AG10803 (cell line): ENCODE measurements at regions not wholly inside any gene's neighbourhood (a gene's known extent, or its start where the extent isn't known, plus 50 kb on each side); places are given as distances from the start of the nearest gene placed in this dataset.

Experiments used
- DNase-seq: peaks from one replicate; pipeline ENCODE4 v3.0.0; 2010; ENCODE audit warnings: low read depth
- H3K4me3 ChIP-seq: 2 replicates; pipeline ENCODE4 v1.5.1; 2011; ENCODE audit warnings: mild to moderate bottlenecking, low read length, control low read depth
- CTCF ChIP-seq: conservative IDR thresholded peaks from 2 replicates; pipeline ENCODE4 v1.5.1; 2011; ENCODE audit warnings: mild to moderate bottlenecking, low read length, control low read depth, inconsistent platforms

GRCh38 chr2:16816522-16816921 lies 150.9 kb upstream of the CYRIA start:
- no peak for TF ChIP-seq CTCF
- H3K4me3 ChIP-seq, result no peak overlapping the region
- DNase-seq, result no peak

- no peak for TF ChIP-seq CTCF
- no peak overlapping the region for H3K4me3 ChIP-seq
- DNase-seq, result no peak
Measured at GRCh38 chr2:16816016-16816415, 150.4 kb upstream of the CYRIA start.

GRCh38 chr2:16813593-16813992 lies 148.0 kb upstream of the CYRIA start:
- no peak overlapping the region for H3K4me3 ChIP-seq
- no peak for TF ChIP-seq CTCF
- no peak for DNase-seq

GRCh38 chr2:16798472-16798871 lies 132.8 kb upstream of the CYRIA start:
- TF ChIP-seq CTCF, result no peak
- H3K4me3 ChIP-seq, result no peak overlapping the region

GRCh38 chr2:16791496-16791895 lies 125.9 kb upstream of the CYRIA start:
- no peak overlapping the region for H3K4me3 ChIP-seq
- TF ChIP-seq CTCF, result no peak
- no peak for DNase-seq

More at GRCh38 chr2:16798472-16798871, 132.8 kb upstream of the CYRIA start:
- DNase-seq, result no peak

- DNase-seq, result no peak
- TF ChIP-seq CTCF, result no peak
- no peak overlapping the region for H3K4me3 ChIP-seq
Measured at GRCh38 chr2:16785149-16785548, 119.5 kb upstream of the CYRIA start.

- no peak overlapping the region for H3K4me3 ChIP-seq
- no peak for TF ChIP-seq CTCF
- no peak for DNase-seq
Measured at GRCh38 chr2:16784652-16785051, 119.0 kb upstream of the CYRIA start.
